ENCODE measurements at regions not wholly inside any gene's neighbourhood (a gene's known extent, or its start where the extent isn't known, plus 50 kb on each side); places are given as distances from the start of the nearest gene placed in this dataset.

DNA sequence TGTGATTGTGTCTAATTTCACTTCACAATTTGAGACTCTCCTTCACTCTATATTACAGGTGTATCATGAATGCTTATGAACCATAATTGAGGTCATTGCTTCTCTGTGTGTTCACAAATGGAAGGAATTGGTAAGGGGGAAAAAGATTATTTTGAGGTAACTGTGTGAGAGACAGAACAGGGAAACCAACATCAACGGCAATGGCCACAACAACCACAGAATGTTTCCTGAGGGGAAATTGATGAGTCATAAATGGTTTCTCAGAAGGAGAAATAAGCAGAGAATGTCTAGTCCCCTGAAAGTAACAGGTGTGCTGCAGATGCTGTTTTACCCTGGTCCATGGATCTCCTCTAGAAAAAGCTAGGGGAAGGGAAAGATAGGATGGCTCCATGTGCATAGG lies 361.2 kb upstream of the GALNT5 start:
- H3K4me3 Mint-ChIP-seq (ENCODE audit: unreplicated experiment): no peak overlapping the region
- TF ChIP-seq, protein P1, sequence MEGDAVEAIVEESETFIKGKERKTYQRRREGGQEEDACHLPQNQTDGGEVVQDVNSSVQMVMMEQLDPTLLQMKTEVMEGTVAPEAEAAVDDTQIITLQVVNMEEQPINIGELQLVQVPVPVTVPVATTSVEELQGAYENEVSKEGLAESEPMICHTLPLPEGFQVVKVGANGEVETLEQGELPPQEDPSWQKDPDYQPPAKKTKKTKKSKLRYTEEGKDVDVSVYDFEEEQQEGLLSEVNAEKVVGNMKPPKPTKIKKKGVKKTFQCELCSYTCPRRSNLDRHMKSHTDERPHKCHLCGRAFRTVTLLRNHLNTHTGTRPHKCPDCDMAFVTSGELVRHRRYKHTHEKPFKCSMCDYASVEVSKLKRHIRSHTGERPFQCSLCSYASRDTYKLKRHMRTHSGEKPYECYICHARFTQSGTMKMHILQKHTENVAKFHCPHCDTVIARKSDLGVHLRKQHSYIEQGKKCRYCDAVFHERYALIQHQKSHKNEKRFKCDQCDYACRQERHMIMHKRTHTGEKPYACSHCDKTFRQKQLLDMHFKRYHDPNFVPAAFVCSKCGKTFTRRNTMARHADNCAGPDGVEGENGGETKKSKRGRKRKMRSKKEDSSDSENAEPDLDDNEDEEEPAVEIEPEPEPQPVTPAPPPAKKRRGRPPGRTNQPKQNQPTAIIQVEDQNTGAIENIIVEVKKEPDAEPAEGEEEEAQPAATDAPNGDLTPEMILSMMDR (IDR thresholded peaks at IDR 0.05): no peak
- peaks cover 5% of the 10 kb centered on the region for H3K9me3 Mint-ChIP-seq (ENCODE audit: low read depth)
- no peak for DNase-seq (ENCODE audit: low spot score)
- no peak overlapping the region for H3K27ac Mint-ChIP-seq (ENCODE audit: unreplicated experiment)
- H3K4me1 Mint-ChIP-seq (ENCODE audit: low read depth): peaks cover 11% of the 10 kb centered on the region
- peaks cover 18% of the 10 kb centered on the region for H3K27me3 Mint-ChIP-seq (ENCODE audit: low read depth)
- no peaks in the 10 kb centered on the region for H3K36me3 Mint-ChIP-seq (ENCODE audit: low read depth)

DNA sequence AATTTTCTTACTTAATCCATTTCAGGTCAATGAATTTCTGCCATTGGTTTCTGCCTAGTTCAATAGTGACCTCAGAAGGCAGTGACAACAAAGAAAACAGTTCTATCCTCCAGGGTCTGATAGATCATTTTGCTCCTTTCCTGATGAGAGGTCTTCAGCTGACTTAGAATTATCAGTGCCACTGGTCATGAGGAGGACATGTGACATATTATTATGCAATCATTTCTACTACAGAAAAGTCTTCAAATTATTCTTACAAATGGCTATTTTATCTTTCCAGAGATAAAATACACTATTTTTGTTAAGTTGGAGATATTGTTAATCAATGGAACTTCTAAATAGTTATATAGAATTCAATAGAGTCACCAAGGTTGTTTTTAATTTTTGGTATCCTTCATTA lies 360.0 kb upstream of the GALNT5 start:
- TF ChIP-seq, protein P1 (IDR thresholded peaks at IDR 0.05): no peak
- no peak for DNase-seq (ENCODE audit: low spot score)
- no peaks in the 10 kb centered on the region for H3K36me3 Mint-ChIP-seq (ENCODE audit: low read depth)
- peaks cover 12% of the 10 kb centered on the region for H3K27me3 Mint-ChIP-seq (ENCODE audit: low read depth)
- H3K4me1 Mint-ChIP-seq (ENCODE audit: low read depth): peaks cover 8% of the 10 kb centered on the region
- H3K27ac Mint-ChIP-seq (ENCODE audit: unreplicated experiment): no peak overlapping the region
- peaks cover 5% of the 10 kb centered on the region for H3K9me3 Mint-ChIP-seq (ENCODE audit: low read depth)
- H3K4me3 Mint-ChIP-seq (ENCODE audit: unreplicated experiment): no peak overlapping the region

DNA sequence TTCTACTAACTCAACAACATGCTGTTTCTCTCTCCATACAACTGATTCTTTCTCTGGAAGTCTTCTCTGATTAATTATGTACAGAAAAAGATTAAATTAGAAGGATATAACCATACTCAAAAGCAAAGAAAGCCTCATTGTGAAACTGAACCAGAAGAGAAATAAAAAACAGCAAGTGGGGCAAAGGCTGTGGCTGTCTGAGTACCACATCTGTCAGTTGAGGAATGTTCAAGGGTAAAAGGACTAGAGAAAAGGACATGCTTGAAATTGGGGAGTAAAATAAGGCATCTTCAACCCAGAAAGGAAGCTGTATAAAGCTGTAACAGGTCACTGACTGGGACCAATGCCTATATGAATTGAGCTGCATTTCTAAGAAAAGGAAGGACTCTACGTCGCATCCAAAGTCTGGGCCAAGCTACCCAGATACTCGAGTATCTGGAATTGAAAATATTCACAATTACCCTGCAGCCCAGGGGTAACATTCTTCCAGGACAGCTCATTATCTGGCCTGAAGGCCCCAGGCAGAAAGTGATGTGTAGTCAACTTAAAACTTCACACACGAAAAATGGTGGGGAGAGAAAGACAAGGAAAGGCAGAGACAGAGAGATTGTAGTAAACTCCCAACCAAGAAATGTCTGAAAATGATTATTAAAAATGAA lies 356.0 kb upstream of the GALNT5 start:
- Mint-ChIP-seq H3K27me3 (ENCODE audit: low read depth) (no peaks in the 10 kb centered on the region), H3K27ac (ENCODE audit: unreplicated experiment) (no peak overlapping the region), H3K9me3 (ENCODE audit: low read depth) (peaks cover 5% of the 10 kb centered on the region), H3K4me1 (ENCODE audit: low read depth) (no peaks in the 10 kb centered on the region), H3K4me3 (ENCODE audit: unreplicated experiment) (no peak overlapping the region), H3K36me3 (ENCODE audit: low read depth) (no peaks in the 10 kb centered on the region)
- DNase-seq (ENCODE audit: low spot score): no peak
- TF ChIP-seq, protein P1 (IDR thresholded peaks at IDR 0.05): no peak

DNA sequence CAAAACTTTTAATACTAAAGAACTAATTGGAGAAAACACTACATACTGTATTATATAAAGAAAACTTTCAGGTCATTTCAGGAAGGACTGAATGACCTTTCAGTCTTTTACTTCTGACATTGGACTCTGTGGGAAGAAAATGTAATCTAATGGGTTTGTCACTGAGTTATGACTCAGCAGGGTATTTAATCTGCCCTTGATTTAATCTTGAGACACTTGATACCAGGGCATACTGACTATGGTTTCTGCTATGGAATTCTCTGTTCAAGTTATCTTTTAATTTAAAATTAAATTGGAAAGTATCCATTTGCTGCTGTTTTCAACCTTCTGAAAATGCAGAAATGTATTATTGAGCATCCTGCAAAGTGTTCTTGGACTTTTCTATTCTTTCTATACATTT lies 354.2 kb upstream of the GALNT5 start:
- TF ChIP-seq, protein P1 (IDR thresholded peaks at IDR 0.05): no peak
- no peak overlapping the region for H3K27ac Mint-ChIP-seq (ENCODE audit: unreplicated experiment)
- H3K36me3 Mint-ChIP-seq (ENCODE audit: low read depth): no peaks in the 10 kb centered on the region
- no peaks in the 10 kb centered on the region for H3K9me3 Mint-ChIP-seq (ENCODE audit: low read depth)
- peaks cover under 1% of the 10 kb centered on the region for H3K4me1 Mint-ChIP-seq (ENCODE audit: low read depth)
- no peaks in the 10 kb centered on the region for H3K27me3 Mint-ChIP-seq (ENCODE audit: low read depth)
- DNase-seq (ENCODE audit: low spot score): no peak
- no peak overlapping the region for H3K4me3 Mint-ChIP-seq (ENCODE audit: unreplicated experiment)

DNA sequence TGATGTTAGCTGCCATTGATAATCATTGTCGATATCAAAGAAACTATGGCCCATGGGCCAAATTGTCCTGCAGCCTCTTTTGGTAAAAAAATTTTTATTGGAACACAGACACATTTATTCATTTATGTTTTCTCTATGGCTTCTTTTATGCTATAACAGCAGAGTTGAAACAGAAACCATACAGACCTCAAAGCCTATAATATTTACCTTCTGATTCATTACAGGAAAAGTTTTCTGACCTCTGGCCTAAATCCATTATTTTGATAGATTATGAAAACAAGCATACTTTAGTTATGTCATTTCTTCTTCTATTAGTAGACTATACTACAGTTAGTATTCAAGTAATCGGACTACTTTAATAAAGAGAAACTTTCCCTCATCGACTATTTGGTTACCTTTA lies 349.7 kb upstream of the GALNT5 start:
- TF ChIP-seq, protein P1 (IDR thresholded peaks at IDR 0.05): no peak
- H3K4me1 Mint-ChIP-seq (ENCODE audit: low read depth): peaks cover 8% of the 10 kb centered on the region
- H3K27me3 Mint-ChIP-seq (ENCODE audit: low read depth): no peaks in the 10 kb centered on the region
- H3K36me3 Mint-ChIP-seq (ENCODE audit: low read depth): no peaks in the 10 kb centered on the region
- H3K9me3 Mint-ChIP-seq (ENCODE audit: low read depth): no peaks in the 10 kb centered on the region
- no peak overlapping the region for H3K27ac Mint-ChIP-seq (ENCODE audit: unreplicated experiment)
- DNase-seq (ENCODE audit: low spot score): no peak
- no peak overlapping the region for H3K4me3 Mint-ChIP-seq (ENCODE audit: unreplicated experiment)
